Motor neuron (in vitro differentiated cells): ENCODE measurements at regions not wholly inside any gene's neighbourhood (a gene's known extent, or its start where the extent isn't known, plus 50 kb on each side); places are given as distances from the start of the nearest gene placed in this dataset.

Experiments
- ATAC-seq, 8 experiments: fragments of 200-7000 bp; cut with Tn5 transposase; replicated peaks in 6 of 8; 2 replicates each; pipeline ENCODE4 v1.8.0; 2021; ENCODE audit warnings: mild to moderate bottlenecking in 8 of 8, moderate library complexity in 8 of 8
- H3K27ac ChIP-seq, 2 donors: fragments of 250-450 bp; sonication (Bioruptor Pico); 2 replicates each; pipeline ENCODE4 v1.9.0; 2021; ENCODE audit warnings: antibody characterized with exemption in 2 of 2, mild to moderate bottlenecking in 2 of 2, moderate library complexity in 1 of 2
- H3K4me1 ChIP-seq, 2 donors: fragments of 250-450 bp; sonication (Bioruptor Pico); replicated peaks in 1 of 2; 2 replicates each; pipeline ENCODE4 v1.6.1; 2021; ENCODE audit warnings: antibody characterized with exemption in 2 of 2, mild to moderate bottlenecking in 2 of 2, moderate library complexity in 1 of 2
- H3K4me3 ChIP-seq, 5 donors: fragments of 250-450 bp; sonication (Bioruptor Pico); 2 replicates each; pipeline ENCODE4 v1.9.0; 2021; ENCODE audit warnings: antibody characterized with exemption in 5 of 5, mild to moderate bottlenecking in 5 of 5, moderate library complexity in 4 of 5
- WGBS, 10 experiments: fragments of 450-650 bp; shearing (Covaris generic); methylation state at CpG; one replicate each; pipeline ENCODE4 v1.0.0; 2022; 5-methylcytosine and 5-hydroxymethylcytosine counted together
- in situ Hi-C, 9 experiments: fragments of 400-800 bp; cut with MboI; loops; one replicate each; pipeline ENCODE4 v1.15.0; 2021; ENCODE audit warnings: low sequenced_read_pairs in 9 of 9, low pct_unique_long_range_greater_than_20kb in 2 of 9; ENCODE audit not compliant: unreplicated experiment in 9 of 9

DNA sequence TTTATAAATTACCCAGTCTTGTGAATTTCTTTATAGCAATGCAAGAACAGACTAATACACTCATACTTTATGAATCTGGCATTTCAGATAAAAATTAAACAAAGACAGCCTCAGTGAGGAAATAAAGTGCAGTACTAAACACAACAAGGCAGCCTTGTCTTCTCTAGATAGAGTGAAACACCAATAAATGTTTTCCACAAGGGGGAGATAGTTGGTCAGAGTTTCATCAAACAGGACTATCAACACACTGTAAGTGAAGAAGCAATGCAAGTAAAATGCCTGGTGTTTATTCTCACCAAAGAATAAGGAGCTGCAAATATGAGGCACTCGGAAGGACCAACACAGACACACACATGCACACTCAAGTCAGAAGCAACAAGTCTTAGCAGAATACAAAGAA, 62.8 kb downstream of the FAM9B start:
- Histone ChIP-seq H3K27ac (no peak overlapping the region), H3K4me1 (no peaks in the 10 kb centered on the region), H3K4me3 (no peak overlapping the region)
- WGBS, 10 experiments, result 20 to 80% (median 58%) methylated on average over 1 of the region's 1 CpG; no CpG with 5 or more reads in 6 of the 10 experiments
- ATAC-seq, result peak in 3 of 8 experiments; percentile 65 to 81 (median 72)
- in situ Hi-C loops, result no loop called here

- Histone ChIP-seq H3K4me3 (no peak overlapping the region), H3K27ac (no peak overlapping the region), H3K4me1 (no peaks in the 10 kb centered on the region)
- in situ Hi-C loops, result no loop called here
- ATAC-seq, result peak in 1 of 8 experiments; percentile 62
Observed at GRCh38 chrX:8969378-8969777, 64.5 kb downstream of the FAM9B start.

- no peak for ATAC-seq
- H3K4me1 ChIP-seq, result no peaks in the 10 kb centered on the region
- H3K4me3 ChIP-seq, result no peak overlapping the region
- H3K27ac ChIP-seq, result no peak overlapping the region
- WGBS, 10 experiments, result 66 to 93% (median 73%) methylated on average over 3 of the region's 3 CpGs; no CpG with 5 or more reads in 7 of the 10 experiments
- in situ Hi-C loops, result no loop called here
Observed at GRCh38 chrX:8967461-8967860, 66.5 kb downstream of the FAM9B start.

DNA sequence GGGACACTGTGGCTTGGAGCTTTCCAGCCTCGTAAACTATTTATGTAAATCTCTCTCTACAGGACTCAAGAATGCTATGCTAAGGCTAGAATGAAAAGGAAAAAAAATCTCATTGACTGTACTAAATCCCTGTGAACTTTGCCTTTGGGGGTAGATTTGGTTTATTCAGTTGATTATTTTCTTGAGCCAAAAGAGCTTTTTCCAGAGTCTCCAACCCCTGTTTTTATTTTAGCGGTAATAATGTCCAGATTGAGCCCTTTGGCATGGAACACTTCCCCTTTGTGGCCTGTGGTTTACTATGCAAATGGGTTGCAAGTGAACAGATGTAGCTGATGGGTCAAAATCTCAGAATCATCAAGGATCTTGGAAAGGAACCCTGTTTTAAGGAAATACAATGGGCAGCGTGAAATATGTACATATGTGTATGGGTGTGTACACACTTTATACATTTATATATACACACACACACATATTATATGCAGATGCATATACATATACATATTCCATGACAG, 72.9 kb downstream of the FAM9B start:
- no peaks in the 10 kb centered on the region for H3K4me1 ChIP-seq
- peak in 3 of 8 experiments; percentile 91 to 94 (median 93) for ATAC-seq
- in situ Hi-C loops, result no loop called here
- no peak overlapping the region for H3K4me3 ChIP-seq
- WGBS, 10 experiments, result 10 to 86% (median 58%) methylated on average over 1 to 3 of the region's 3 CpGs; no CpG with 5 or more reads in 5 of the 10 experiments
- H3K27ac ChIP-seq, result no peak overlapping the region

- in situ Hi-C loops, result no loop called here
- WGBS, 10 experiments, result 30 to 92% (median 84%) methylated on average over 2 to 6 of the region's 7 CpGs; no CpG with 5 or more reads in 6 of the 10 experiments
- H3K27ac ChIP-seq, result no peak overlapping the region
- no peak overlapping the region for H3K4me3 ChIP-seq
- no peak for ATAC-seq
- no peaks in the 10 kb centered on the region for H3K4me1 ChIP-seq
Observed at GRCh38 chrX:8955511-8955910, 78.4 kb downstream of the FAM9B start.

- peak in 3 of 8 experiments; percentile 28 to 38 (median 34) for ATAC-seq
- 0 to 87% methylated on average over 2 of the region's 2 CpGs; no CpG with 5 or more reads in 8 of the 10 experiments for WGBS, 10 experiments
- peaks cover 0 to 4% of the 10 kb centered on the region in 2 donors for H3K4me1 ChIP-seq
- in situ Hi-C loops, result no loop called here
- H3K27ac ChIP-seq, result no peak overlapping the region
- no peak overlapping the region for H3K4me3 ChIP-seq
Observed at GRCh38 chrX:8946563-8946962, 87.4 kb downstream of the FAM9B start.

DNA sequence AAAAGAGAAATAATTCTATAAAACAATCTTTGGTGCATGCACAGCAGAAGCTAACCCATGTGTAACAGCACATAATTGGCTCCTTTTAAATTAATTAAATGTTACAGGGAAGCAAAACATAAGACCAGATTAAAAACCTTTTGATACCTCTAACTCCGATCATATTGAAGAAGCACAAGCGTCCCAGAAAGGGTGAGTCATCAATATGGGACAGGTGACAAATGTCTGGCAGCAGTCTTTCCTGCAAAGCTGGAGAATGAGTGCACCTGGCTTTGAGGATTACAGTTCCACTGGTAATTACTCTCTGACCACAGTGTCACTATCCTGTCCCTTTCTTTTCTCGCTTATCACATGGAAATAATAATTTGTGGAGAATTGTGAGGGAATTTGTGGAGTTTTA, 94.6 kb downstream of the FAM9B start:
- no peaks in the 10 kb centered on the region for H3K4me1 ChIP-seq
- no peak overlapping the region for H3K27ac ChIP-seq
- H3K4me3 ChIP-seq, result no peak overlapping the region
- in situ Hi-C loops, result no loop called here
- 51 to 63% (median 60%) methylated on average over 1 to 3 of the region's 3 CpGs; no CpG with 5 or more reads in 5 of the 10 experiments for WGBS, 10 experiments
- ATAC-seq, result peak in 4 of 8 experiments; percentile 18 to 50 (median 35)

- Histone ChIP-seq H3K4me1 (no peaks in the 10 kb centered on the region), H3K27ac (no peak overlapping the region), H3K4me3 (no peak overlapping the region)
- in situ Hi-C loops, result no loop called here
- peak in 3 of 8 experiments; percentile 34 to 72 (median 46) for ATAC-seq
- WGBS, 10 experiments, result 11 to 95% (median 77%) methylated on average over 1 to 7 of the region's 7 CpGs; no CpG with 5 or more reads in 3 of the 10 experiments
Observed at GRCh38 chrX:8927701-8928100, 106.2 kb downstream of the FAM9B start.

GRCh38 chrX:8927066-8927635, 106.8 kb downstream of the FAM9B start:
- H3K4me3 ChIP-seq, result no peak overlapping the region
- no peaks in the 10 kb centered on the region for H3K4me1 ChIP-seq
- ATAC-seq, result peak in 1 of 8 experiments; percentile 13
- in situ Hi-C loops, result no loop called here
- H3K27ac ChIP-seq, result no peak overlapping the region
- 0 to 93% (median 61%) methylated on average over 1 to 5 of the region's 5 CpGs; no CpG with 5 or more reads in 6 of the 10 experiments for WGBS, 10 experiments

DNA sequence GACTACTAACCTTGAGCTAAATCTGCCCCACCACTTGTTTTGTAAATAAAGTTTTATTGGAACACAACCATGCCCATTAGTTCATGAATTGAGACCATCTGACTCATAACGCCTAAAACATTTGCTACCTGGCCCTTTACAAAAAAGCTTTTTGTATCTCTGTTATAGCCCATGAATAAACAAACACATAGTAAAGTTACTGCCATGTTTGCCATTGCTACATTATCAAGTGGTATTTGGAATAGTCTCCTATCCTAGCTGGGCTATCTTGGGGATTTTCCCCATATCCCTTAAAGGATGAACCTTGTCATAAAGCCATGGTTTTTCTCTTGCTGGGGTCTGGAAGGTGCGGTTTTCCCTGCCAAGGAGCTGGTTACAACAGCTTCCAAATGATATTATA, 112.3 kb downstream of the FAM9B start:
- Histone ChIP-seq H3K4me3 (no peak overlapping the region), H3K27ac (no peak overlapping the region), H3K4me1 (no peaks in the 10 kb centered on the region)
- 60 to 85% methylated on average over 1 to 2 of the region's 2 CpGs; no CpG with 5 or more reads in 8 of the 10 experiments for WGBS, 10 experiments
- in situ Hi-C loops, result no loop called here
- no peak for ATAC-seq

GRCh38 chrX:8919801-8920200, 114.1 kb downstream of the FAM9B start:
- 62 to 100% (median 90%) methylated on average over 1 to 4 of the region's 4 CpGs; no CpG with 5 or more reads in 3 of the 10 experiments for WGBS, 10 experiments
- in situ Hi-C loops, result no loop called here
- ATAC-seq, result no peak
- no peak overlapping the region for H3K4me3 ChIP-seq
- H3K27ac ChIP-seq, result no peak overlapping the region
- no peaks in the 10 kb centered on the region for H3K4me1 ChIP-seq

DNA sequence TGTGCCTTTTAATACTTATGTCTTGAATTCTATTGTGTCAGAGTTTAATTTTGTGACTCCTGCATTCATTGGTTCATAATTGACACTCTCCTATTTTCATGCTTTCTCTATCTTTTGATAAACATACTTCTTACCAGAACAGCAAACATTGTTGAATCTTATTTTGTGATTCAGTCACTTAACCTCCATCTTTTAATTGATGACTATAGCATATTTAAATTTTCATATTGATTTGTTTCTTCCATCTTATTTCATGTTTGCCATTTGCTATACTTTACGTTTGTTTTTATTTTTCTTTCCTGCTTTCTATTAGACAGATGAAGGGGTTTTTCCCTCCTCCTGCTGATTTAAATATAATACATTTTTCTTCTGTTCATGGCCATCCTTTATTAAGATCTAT, 115.5 kb upstream of the FAM9A start:
- in situ Hi-C loops, result no loop called here
- Histone ChIP-seq H3K4me3 (no peak overlapping the region), H3K27ac (no peak overlapping the region), H3K4me1 (no peaks in the 10 kb centered on the region)
- 50 to 100% (median 72%) methylated on average over 1 of the region's 1 CpG; no CpG with 5 or more reads in 4 of the 10 experiments for WGBS, 10 experiments
- ATAC-seq, result no peak

DNA sequence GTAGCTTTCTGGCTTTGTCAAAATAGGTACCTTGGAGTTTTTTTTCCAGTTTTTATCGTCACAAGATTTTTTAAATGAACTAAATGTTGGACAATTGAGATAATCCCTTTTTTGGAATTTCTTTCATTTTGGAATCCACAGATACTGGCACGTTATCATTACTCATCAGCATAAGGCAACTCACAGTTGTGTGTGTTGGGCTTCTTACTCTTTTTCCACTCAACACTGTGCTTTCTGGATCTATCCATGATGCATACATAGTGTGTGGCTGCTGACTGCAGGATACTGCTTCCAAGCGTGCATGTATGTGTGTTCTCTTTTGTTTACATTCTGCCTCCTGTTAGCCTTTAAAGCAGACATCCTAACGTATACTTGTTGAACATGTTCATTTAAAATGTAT, 113.5 kb upstream of the FAM9A start:
- no peak overlapping the region for H3K27ac ChIP-seq
- no peaks in the 10 kb centered on the region for H3K4me1 ChIP-seq
- 0 to 100% (median 80%) methylated on average over 1 to 4 of the region's 4 CpGs; no CpG with 5 or more reads in 3 of the 10 experiments for WGBS, 10 experiments
- ATAC-seq, result no peak
- in situ Hi-C loops, result no loop called here
- H3K4me3 ChIP-seq, result no peak overlapping the region
